ENCODE measurements at regions not wholly inside any gene's neighbourhood (a gene's known extent, or its start where the extent isn't known, plus 50 kb on each side); places are given as distances from the start of the nearest gene placed in this dataset.

GRCh38 chr3:56917361-56918110, 115.8 kb upstream of the ARHGEF3 start:
- no peaks in the 10 kb centered on the region for H3K36me3 ChIP-seq (ENCODE audit: low read depth)
- no peaks in the 10 kb centered on the region for H3K9me3 ChIP-seq
- peaks cover 4% of the 10 kb centered on the region for H3K4me1 ChIP-seq (ENCODE audit: low read depth)
- ATAC-seq (peak; percentile 66), DNase-seq (peak in 1 of 3 donors; percentile 16)
- no peak overlapping the region for H3K4me3 ChIP-seq
- TF ChIP-seq, protein P1, sequence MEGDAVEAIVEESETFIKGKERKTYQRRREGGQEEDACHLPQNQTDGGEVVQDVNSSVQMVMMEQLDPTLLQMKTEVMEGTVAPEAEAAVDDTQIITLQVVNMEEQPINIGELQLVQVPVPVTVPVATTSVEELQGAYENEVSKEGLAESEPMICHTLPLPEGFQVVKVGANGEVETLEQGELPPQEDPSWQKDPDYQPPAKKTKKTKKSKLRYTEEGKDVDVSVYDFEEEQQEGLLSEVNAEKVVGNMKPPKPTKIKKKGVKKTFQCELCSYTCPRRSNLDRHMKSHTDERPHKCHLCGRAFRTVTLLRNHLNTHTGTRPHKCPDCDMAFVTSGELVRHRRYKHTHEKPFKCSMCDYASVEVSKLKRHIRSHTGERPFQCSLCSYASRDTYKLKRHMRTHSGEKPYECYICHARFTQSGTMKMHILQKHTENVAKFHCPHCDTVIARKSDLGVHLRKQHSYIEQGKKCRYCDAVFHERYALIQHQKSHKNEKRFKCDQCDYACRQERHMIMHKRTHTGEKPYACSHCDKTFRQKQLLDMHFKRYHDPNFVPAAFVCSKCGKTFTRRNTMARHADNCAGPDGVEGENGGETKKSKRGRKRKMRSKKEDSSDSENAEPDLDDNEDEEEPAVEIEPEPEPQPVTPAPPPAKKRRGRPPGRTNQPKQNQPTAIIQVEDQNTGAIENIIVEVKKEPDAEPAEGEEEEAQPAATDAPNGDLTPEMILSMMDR (IDR thresholded peaks at IDR 0.05) = no peak
- intact Hi-C loops (cut with DNase I, micrococcal nuclease) = no loop called here

DNA sequence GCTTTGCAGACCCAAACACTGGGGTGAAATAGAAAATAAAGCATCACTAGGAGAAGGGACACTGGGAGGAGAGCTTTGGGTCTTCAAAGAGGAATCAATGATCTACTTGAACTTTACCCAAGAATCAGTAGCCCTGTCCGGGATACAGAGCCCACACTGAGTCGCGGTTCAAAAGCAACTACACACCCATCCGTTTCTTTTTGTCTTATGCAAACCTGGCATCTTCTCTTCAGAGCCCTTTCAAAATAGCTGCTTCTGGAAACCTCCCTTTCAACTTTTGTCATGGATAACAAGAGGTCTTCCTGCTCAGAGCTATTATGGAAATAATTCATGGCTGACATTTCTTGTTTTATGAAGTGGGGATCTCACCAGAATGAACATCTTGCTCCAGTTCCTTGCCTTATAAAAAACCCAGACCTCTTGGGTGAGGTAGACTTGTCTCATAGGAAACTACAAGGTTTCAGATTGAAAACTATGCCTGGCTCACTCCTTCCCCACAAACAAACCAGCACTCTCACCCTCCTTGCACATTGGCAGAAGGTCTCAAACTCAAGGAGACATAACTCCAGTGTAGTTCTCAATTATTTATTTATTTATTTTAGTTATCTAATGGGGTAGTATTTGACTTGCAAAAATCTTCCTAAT, 115.1 kb upstream of the ARHGEF3 start:
- TF ChIP-seq, protein P1 (IDR thresholded peaks at IDR 0.05) = no peak
- ATAC-seq = peak; percentile 37
- peaks cover 4% of the 10 kb centered on the region for H3K4me1 ChIP-seq (ENCODE audit: low read depth)
- no peaks in the 10 kb centered on the region for H3K36me3 ChIP-seq (ENCODE audit: low read depth)
- no peak for DNase-seq
- no peaks in the 10 kb centered on the region for H3K9me3 ChIP-seq
- intact Hi-C loops (cut with DNase I, micrococcal nuclease) = no loop called here
- H3K4me3 ChIP-seq = no peak overlapping the region

DNA sequence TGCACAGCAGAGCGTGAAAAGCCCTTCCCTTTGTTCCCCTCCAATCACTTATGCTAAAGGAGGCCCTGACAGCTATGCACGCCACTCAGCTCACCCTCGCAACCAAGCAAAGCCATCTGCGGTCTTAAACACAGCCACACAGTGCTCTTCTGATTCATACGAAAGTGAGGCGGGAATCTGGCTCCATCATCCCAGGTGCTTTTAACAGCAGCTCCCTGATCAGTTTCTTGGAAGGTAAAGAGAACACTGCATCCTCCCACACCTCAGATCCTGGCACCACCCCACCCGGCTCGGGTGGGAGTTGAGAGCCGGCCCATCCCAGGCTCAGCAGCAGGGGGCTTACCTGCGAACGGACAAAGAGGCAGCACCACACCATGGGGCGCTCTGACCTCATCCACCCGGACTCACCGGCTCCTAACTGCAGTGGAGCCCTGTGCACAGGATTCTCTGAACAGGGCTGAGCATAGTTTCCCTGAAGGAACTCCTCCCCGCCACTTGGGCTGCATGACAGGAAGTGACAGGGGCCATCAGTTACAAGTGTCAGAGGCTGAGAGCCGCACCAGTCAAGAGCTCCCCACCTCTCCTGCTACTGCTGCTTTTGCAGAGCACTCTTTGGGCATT, 114.3 kb upstream of the ARHGEF3 start:
- TF ChIP-seq, protein P1 (IDR thresholded peaks at IDR 0.05) = no peak
- H3K9me3 ChIP-seq = no peaks in the 10 kb centered on the region
- no peaks in the 10 kb centered on the region for H3K4me1 ChIP-seq (ENCODE audit: low read depth)
- ATAC-seq (peak; percentile 85), DNase-seq (peak; percentile 28 to 69 (median 43))
- intact Hi-C loops (cut with DNase I, micrococcal nuclease) = no loop called here
- H3K36me3 ChIP-seq (ENCODE audit: low read depth) = no peaks in the 10 kb centered on the region
- no peak overlapping the region for H3K4me3 ChIP-seq

DNA sequence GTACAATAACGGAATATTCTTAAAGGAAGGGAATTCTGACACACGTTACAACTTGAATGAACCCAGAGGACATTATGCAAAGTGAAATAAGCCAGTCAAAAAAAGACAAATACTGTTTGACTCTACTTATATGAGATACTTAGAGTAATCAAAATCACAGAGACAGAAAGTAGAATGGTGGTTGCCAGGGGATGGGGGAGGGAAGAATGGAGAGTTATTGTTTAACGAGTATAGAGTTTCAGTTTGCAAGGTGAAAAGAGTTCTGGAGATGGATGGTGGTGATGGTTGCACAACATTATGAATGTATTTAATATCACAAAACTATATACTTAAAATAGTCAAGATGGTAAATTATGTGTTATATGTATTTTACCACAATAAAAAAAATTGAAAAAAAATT, 112.9 kb upstream of the ARHGEF3 start:
- TF ChIP-seq, protein P1 (IDR thresholded peaks at IDR 0.05) = no peak
- Histone ChIP-seq H3K9me3 (no peaks in the 10 kb centered on the region), H3K4me1 (ENCODE audit: low read depth) (no peaks in the 10 kb centered on the region), H3K36me3 (ENCODE audit: low read depth) (no peaks in the 10 kb centered on the region), H3K4me3 (no peak overlapping the region)
- no peak for ATAC-seq
- no peak for DNase-seq
- intact Hi-C loops (cut with DNase I, micrococcal nuclease) = no loop called here

GRCh38 chr3:56911363-56911762, 109.6 kb upstream of the ARHGEF3 start:
- Histone ChIP-seq H3K4me3 (no peak overlapping the region), H3K9me3 (no peaks in the 10 kb centered on the region), H3K36me3 (ENCODE audit: low read depth) (no peaks in the 10 kb centered on the region), H3K4me1 (ENCODE audit: low read depth) (no peaks in the 10 kb centered on the region)
- no peak for ATAC-seq
- TF ChIP-seq, protein P1 (IDR thresholded peaks at IDR 0.05) = no peak
- no peak for DNase-seq
- intact Hi-C loops (cut with DNase I, micrococcal nuclease) = no loop called here

All from mucosa of descending colon (tissue), 3 donors.